H1 (cell line): ENCODE measurements at regions not wholly inside any gene's neighbourhood (a gene's known extent, or its start where the extent isn't known, plus 50 kb on each side); places are given as distances from the start of the nearest gene placed in this dataset.

Experiments
- CTCF ChIA-PET: fragments of 300-600 bp; sonication (Branson Sonifier 250); formaldehyde crosslinking; loops from one replicate; lab custom pipeline; 2021; ENCODE audit not compliant: partially characterized antibody; lab: Charles Lee
- POLR2A ChIA-PET: fragments of 300-600 bp; sonication (Branson Sonifier 250); formaldehyde crosslinking; loops from one replicate; lab custom pipeline; 2021; ENCODE audit warnings: inconsistent platforms; ENCODE audit not compliant: partially characterized antibody; lab: Charles Lee
- DNase-seq, 2 experiments: peaks; one replicate each; pipeline versions ENCODE4 v3.0.0 to v3.0.0-alpha.2; 2010 to 2022; ENCODE audit warnings: low spot score in 2 of 2, low read depth in 1 of 2, mixed read lengths in 1 of 2
- FAIRE-seq: peaks from 2 replicates; lab custom pipeline; 2011; peaks lifted over from hg19 to GRCh38; lab: Jason Lieb, UNC
- H2AFZ ChIP-seq: 2 replicates; pipeline ENCODE4 v1.8.1; 2012; ENCODE audit warnings: low read length, inconsistent platforms
- H2AK5ac ChIP-seq: 2 replicates; pipeline ENCODE4 v1.6.1; 2013; ENCODE audit warnings: low read depth, low read length
- H2BK120ac ChIP-seq: replicated peaks from 2 replicates; pipeline ENCODE3; 2013; ENCODE audit warnings: low read depth, low read length, inconsistent platforms
- H2BK12ac ChIP-seq: 2 replicates; pipeline ENCODE4 v1.6.1; 2013; ENCODE audit warnings: low read depth, low read length
- H2BK15ac ChIP-seq: 2 replicates; pipeline ENCODE4 v1.6.1; 2013; ENCODE audit warnings: low read length
- H2BK20ac ChIP-seq: 2 replicates; pipeline ENCODE4 v1.6.1; 2013; ENCODE audit warnings: low read length
- H2BK5ac ChIP-seq: 2 replicates; pipeline ENCODE4 v1.6.1; 2013; ENCODE audit warnings: low read depth, low read length
- H3K14ac ChIP-seq: 2 replicates; pipeline ENCODE4 v1.6.1; 2013; ENCODE audit warnings: inconsistent platforms; ENCODE audit not compliant: insufficient read length
- H3K18ac ChIP-seq: 2 replicates; pipeline ENCODE4 v1.6.1; 2013; ENCODE audit warnings: low read length; ENCODE audit errors: extremely low read depth
- H3K23ac ChIP-seq: 2 replicates; pipeline ENCODE4 v1.6.1; 2013; ENCODE audit warnings: inconsistent platforms; ENCODE audit not compliant: insufficient read length
- H3K23me2 ChIP-seq: 2 replicates; pipeline ENCODE4 v1.6.1; 2013; ENCODE audit warnings: low read depth, low read length
- H3K27ac ChIP-seq: 2 replicates; pipeline ENCODE4 v1.6.1; 2011; ENCODE audit warnings: low read depth, low read length, inconsistent platforms
- H3K27me3 ChIP-seq, 4 experiments: replicated peaks in 1 of 4; 1 replicate in 1 of 4; 2 replicates in 3 of 4; pipeline versions ENCODE4 v1.6.1 to v1.8.1; 2011 to 2013; ENCODE audit warnings: low read length in 3 of 4, mild to moderate bottlenecking in 3 of 4, inconsistent platforms in 2 of 4, mixed read lengths in 2 of 4, moderate library complexity in 1 of 4; ENCODE audit not compliant: control insufficient read depth in 3 of 4, insufficient read depth in 3 of 4; ENCODE audit errors: extremely low read depth in 1 of 4
- H3K36me3 ChIP-seq, 4 experiments: 2 replicates each; pipeline versions ENCODE4 v1.6.1 to v1.8.1; 2011 to 2013; ENCODE audit warnings: mild to moderate bottlenecking in 4 of 4, low read length in 3 of 4, moderate library complexity in 2 of 4, control low read depth in 1 of 4, inconsistent platforms in 1 of 4; ENCODE audit not compliant: insufficient read depth in 4 of 4, control insufficient read depth in 2 of 4
- H3K4ac ChIP-seq: replicated peaks from 2 replicates; pipeline ENCODE3; 2013; ENCODE audit warnings: low read length, low read depth, mixed read lengths, inconsistent platforms; ENCODE audit not compliant: insufficient read length
- H3K4me1 ChIP-seq, 4 experiments: replicated peaks in 1 of 4; 1 replicate in 1 of 4; 2 replicates in 3 of 4; pipeline versions ENCODE4 v1.6.1 to v1.8.1; 2011 to 2013; ENCODE audit warnings: low read length in 3 of 4, inconsistent platforms in 2 of 4, mixed read lengths in 1 of 4; ENCODE audit not compliant: insufficient read depth in 4 of 4, control insufficient read depth in 3 of 4
- H3K4me2 ChIP-seq, 2 experiments: 2 replicates each; pipeline versions ENCODE4 v1.6.1 to v1.8.1; 2011 to 2013; ENCODE audit warnings: low read depth in 2 of 2, low read length in 2 of 2, control low read depth in 1 of 2, inconsistent platforms in 1 of 2, mild to moderate bottlenecking in 1 of 2; ENCODE audit not compliant: insufficient read depth in 1 of 2
- H3K4me3 ChIP-seq, 4 experiments: fragments of 200-600, 300-600 bp in 1 of 4; sonication (generic), shearing (Covaris generic), sonication (Bioruptor Twin) in 1 of 4; 2 replicates each; pipeline versions ENCODE4 v1.5.1 to v1.8.1; 2011 to 2016; ENCODE audit warnings: low read length in 4 of 4, low read depth in 3 of 4, control low read depth in 2 of 4, inconsistent platforms in 2 of 4, mild to moderate bottlenecking in 2 of 4, mixed read lengths in 1 of 4, moderate library complexity in 1 of 4; ENCODE audit not compliant: insufficient read depth in 2 of 4; ENCODE audit errors: extremely low read depth in 1 of 4
- H3K56ac ChIP-seq: replicated peaks from 2 replicates; pipeline ENCODE3; 2013; ENCODE audit warnings: low read depth, mild to moderate bottlenecking, mixed read lengths, low read length, inconsistent platforms; ENCODE audit not compliant: insufficient read length
- H3K79me1 ChIP-seq: 2 replicates; pipeline ENCODE4 v1.6.1; 2013; ENCODE audit warnings: low read depth, low read length, control low read depth
- H3K79me2 ChIP-seq, 2 experiments: 2 replicates each; pipeline versions ENCODE4 v1.6.1 to v1.8.1; 2012 to 2013; ENCODE audit warnings: low read length in 2 of 2, mild to moderate bottlenecking in 2 of 2, inconsistent platforms in 1 of 2; ENCODE audit not compliant: insufficient read depth in 2 of 2, control insufficient read depth in 1 of 2
- H3K9ac ChIP-seq, 4 experiments: replicated peaks in 1 of 4; 1 replicate in 1 of 4; 2 replicates in 3 of 4; pipeline versions ENCODE4 v1.6.1 to v1.8.1; 2011 to 2013; ENCODE audit warnings: low read depth in 3 of 4, low read length in 3 of 4, control low read depth in 2 of 4, mild to moderate bottlenecking in 2 of 4, moderate library complexity in 2 of 4, inconsistent platforms in 1 of 4; ENCODE audit errors: extremely low read depth in 1 of 4
- H3K9me3 ChIP-seq, 2 experiments: 2 replicates each; pipeline versions ENCODE4 v1.6.1 to v1.8.1; 2012 to 2013; ENCODE audit warnings: mild to moderate bottlenecking in 2 of 2, moderate library complexity in 2 of 2, control low read depth in 1 of 2, inconsistent platforms in 1 of 2, low read depth in 1 of 2, low read length in 1 of 2, mixed read lengths in 1 of 2; ENCODE audit not compliant: insufficient read depth in 2 of 2
- H4K20me1 ChIP-seq, 2 experiments: replicated peaks in 1 of 2; 2 replicates each; pipeline versions ENCODE3 to v1.8.1; 2011 to 2013; ENCODE audit warnings: inconsistent platforms in 2 of 2, low read length in 2 of 2, mild to moderate bottlenecking in 1 of 2; ENCODE audit not compliant: insufficient read depth in 2 of 2, control insufficient read depth in 1 of 2
- H4K5ac ChIP-seq: 2 replicates; pipeline ENCODE4 v1.6.1; 2013; ENCODE audit warnings: low read length, low read depth, mixed read lengths, inconsistent platforms; ENCODE audit not compliant: insufficient read length
- H4K8ac ChIP-seq: 2 replicates; pipeline ENCODE4 v1.8.0; 2013; ENCODE audit warnings: mild to moderate bottlenecking, moderate library complexity, low read length, inconsistent platforms; ENCODE audit not compliant: insufficient read depth; ENCODE audit errors: extremely low read depth
- H4K91ac ChIP-seq: replicated peaks from 2 replicates; pipeline ENCODE3; 2013; ENCODE audit warnings: low read length, mixed read lengths, inconsistent platforms; ENCODE audit not compliant: insufficient read length
- KDM4A ChIP-seq: IDR thresholded peaks from one replicate; pipeline ENCODE4 v1.7.1; 2012; ENCODE audit warnings: low read depth, mild to moderate bottlenecking, moderate library complexity, low read length, inconsistent platforms; ENCODE audit not compliant: severe bottlenecking
- PHF8 ChIP-seq: fragments of 200-600 bp; sonication (generic); conservative IDR thresholded peaks from 2 replicates; pipeline ENCODE4 v1.7.1; 2012; ENCODE audit warnings: low read depth, mild to moderate bottlenecking, inconsistent platforms, low read length, moderate library complexity
- WGBS, 2 experiments: shearing (Covaris generic) in 1 of 2; methylation state at CpG; one replicate each; pipeline versions ENCODE4 v1.1.6 to v1.1.7; 2013 to 2015; ENCODE audit warnings: low lambda C conversion rate in 2 of 2, mixed read lengths in 2 of 2, inconsistent platforms in 1 of 2, low coverage in 1 of 2, missing lambda C conversion rate in 1 of 2; ENCODE audit not compliant: insufficient replicate concordance in 2 of 2, insufficient coverage in 1 of 2, insufficient read length in 1 of 2; ENCODE audit errors: extremely low coverage in 1 of 2, missing lambda C conversion rate in 1 of 2; 5-methylcytosine and 5-hydroxymethylcytosine counted together

DNA sequence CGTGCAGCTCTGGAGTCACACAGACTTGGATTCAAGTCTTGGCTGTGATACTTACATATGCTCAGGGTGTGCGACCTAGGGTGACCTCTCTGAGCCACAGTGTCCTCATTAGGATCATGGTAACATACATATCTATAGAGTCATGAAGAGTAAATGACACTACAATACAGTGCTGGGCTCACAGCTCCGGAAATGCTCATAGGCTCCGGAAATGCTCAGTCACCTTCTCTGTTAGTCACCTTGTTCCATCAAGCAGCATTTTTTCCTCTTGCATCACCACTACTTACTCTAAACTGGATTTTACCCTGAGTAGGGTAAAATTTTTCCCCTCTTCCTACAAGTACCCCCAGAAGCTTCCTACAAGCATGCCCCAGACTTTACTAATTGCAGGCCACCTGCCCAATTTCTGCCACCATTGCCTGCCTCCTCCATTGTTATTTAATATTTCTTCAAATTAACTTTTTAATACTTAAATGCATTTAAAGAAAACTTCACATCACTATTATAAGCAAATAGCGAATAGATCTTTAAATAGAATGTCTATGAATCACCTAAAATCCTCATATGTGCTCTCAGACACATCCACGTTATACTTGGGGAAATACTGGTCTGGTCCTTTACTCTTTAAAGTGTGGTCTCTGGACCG is 147.6 kb upstream of the SPRY4 start:
- H2BK12ac ChIP-seq, result no peak overlapping the region
- no peaks in the 10 kb centered on the region for H3K79me2 ChIP-seq
- no peak overlapping the region for H3K27ac ChIP-seq
- no peak overlapping the region for H3K4me2 ChIP-seq
- H3K23ac ChIP-seq, result no peak overlapping the region
- no peaks in the 10 kb centered on the region for H3K23me2 ChIP-seq
- no peak overlapping the region; the same call in 1 of the 2 replicates for H2BK5ac ChIP-seq
- no peaks in the 10 kb centered on the region for H4K20me1 ChIP-seq
- no peaks in the 10 kb centered on the region for H3K27me3 ChIP-seq
- no peak overlapping the region for H2AFZ ChIP-seq
- 86% methylated on average over 7 of the region's 7 CpGs; no CpG with 5 or more reads in 1 of the 2 experiments for WGBS, 2 experiments
- H3K4ac ChIP-seq, result no peak overlapping the region
- H4K91ac ChIP-seq, result no peak overlapping the region
- DNase-seq (no peak), FAIRE-seq (no peak)
- H2BK15ac ChIP-seq, result no peak overlapping the region
- no peak overlapping the region for H3K4me3 ChIP-seq
- 0 out of 4 replicates have a peak, but pooled peaks cover 0 to under 1% of the 10 kb centered on the region in 2 experiments for H3K9me3 ChIP-seq
- no peak overlapping the region for H3K9ac ChIP-seq
- no peak overlapping the region for H2AK5ac ChIP-seq
- POLR2A ChIA-PET, result interaction anchor here (0.6 kb wide), 1 partner anchor 916 kb away, joined by 4 read pairs; no protein-coding TSS in a partner anchor
- H3K14ac ChIP-seq, result no peak overlapping the region
- CTCF ChIA-PET, result interaction anchor here (0.6 to 0.9 kb wide), 3 partner anchors 150 to 213 kb away, joined by 3 to 4 read pairs (median 3); partner anchors contain the start of gene FGF1
- H3K4me1 ChIP-seq, result peaks cover 3 to 17% (median 10%) of the 10 kb centered on the region in 4 experiments
- H3K36me3 ChIP-seq, result no peaks in the 10 kb centered on the region
- 0 out of 2 replicates have a peak overlapping the region, but pooled peaks have one; percentile 55 for H2BK20ac ChIP-seq
- H3K79me1 ChIP-seq, result no peaks in the 10 kb centered on the region
- no peak overlapping the region for H3K18ac ChIP-seq
- H4K8ac ChIP-seq, result no peak overlapping the region
- peak overlapping the region; percentile 50 for H2BK120ac ChIP-seq
- H3K56ac ChIP-seq, result no peak overlapping the region
- no peak for TF ChIP-seq KDM4A
- no peak for TF ChIP-seq PHF8
- TF ChIP-seq, all 59 proteins: peak for 0
- H4K5ac ChIP-seq, result no peak overlapping the region
